ENCODE measurements at regions not wholly inside any gene's neighbourhood (a gene's known extent, or its start where the extent isn't known, plus 50 kb on each side); places are given as distances from the start of the nearest gene placed in this dataset.

DNA sequence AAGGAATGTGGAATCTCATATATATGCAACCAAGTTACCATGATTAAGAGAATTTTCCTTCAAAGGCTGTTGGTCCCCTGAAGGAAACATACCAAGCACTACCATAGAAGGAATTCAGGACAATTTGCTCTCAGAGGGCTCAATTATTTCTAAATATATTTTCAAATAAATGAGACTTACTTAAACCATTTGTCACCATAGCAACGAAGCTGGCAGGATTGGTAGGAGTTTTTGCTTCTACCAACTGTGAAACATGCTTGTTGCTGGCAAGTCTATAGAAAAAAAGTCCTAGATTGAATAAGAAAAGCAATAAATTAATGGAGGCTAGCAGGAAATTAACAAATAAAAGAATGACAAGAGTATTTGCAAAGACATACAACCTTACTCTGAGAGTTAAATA, 156.9 kb upstream of the NPSR1 start:
- H3K27ac ChIP-seq (ENCODE audit: low read depth, low read length), result no peak overlapping the region
- 0 out of 2 replicates have a peak, but pooled peaks cover 2% of the 10 kb centered on the region for H3K9me3 ChIP-seq (ENCODE audit: control insufficient read depth, insufficient read depth, low read depth, low read length)
- no peak overlapping the region for H3K9ac ChIP-seq (ENCODE audit: low read length)
- H3K4me1 ChIP-seq (ENCODE audit: control insufficient read depth, insufficient read depth, low read length), result peaks cover 8% of the 10 kb centered on the region
- no peak overlapping the region for H3K4me3 ChIP-seq (ENCODE audit: low read depth, low read length)
- no peaks in the 10 kb centered on the region for H3K27me3 ChIP-seq (ENCODE audit: control insufficient read depth, insufficient read depth, low read length)
- no peaks in the 10 kb centered on the region for H3K36me3 ChIP-seq (ENCODE audit: control insufficient read depth, insufficient read depth, low read length)

DNA sequence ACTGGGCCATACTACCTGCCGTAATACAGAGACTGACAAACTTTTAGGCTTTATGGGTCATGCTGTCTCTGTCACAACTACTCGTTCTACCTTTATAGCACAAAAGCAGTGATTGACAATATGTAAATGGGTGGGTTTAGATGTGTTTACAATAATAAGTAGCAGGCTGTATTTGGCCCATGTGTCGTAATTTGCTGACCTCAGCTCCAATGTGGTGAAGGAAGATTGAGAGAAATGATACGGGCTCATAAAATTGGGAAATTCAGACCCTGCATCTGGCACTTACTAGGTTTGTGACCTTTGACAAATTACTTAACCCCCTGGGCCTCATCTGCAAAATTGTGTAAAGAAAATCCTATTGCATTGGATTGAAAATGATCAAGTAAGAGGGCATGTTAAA, 150.8 kb upstream of the NPSR1 start:
- Histone ChIP-seq H3K36me3 (ENCODE audit: control insufficient read depth, insufficient read depth, low read length) (no peaks in the 10 kb centered on the region), H3K9ac (ENCODE audit: low read length) (no peak overlapping the region), H3K27me3 (ENCODE audit: control insufficient read depth, insufficient read depth, low read length) (no peaks in the 10 kb centered on the region), H3K9me3 (ENCODE audit: control insufficient read depth, insufficient read depth, low read depth, low read length) (peaks cover 6% of the 10 kb centered on the region), H3K4me1 (ENCODE audit: control insufficient read depth, insufficient read depth, low read length) (no peaks in the 10 kb centered on the region), H3K4me3 (ENCODE audit: low read depth, low read length) (no peak overlapping the region), H3K27ac (ENCODE audit: low read depth, low read length) (no peak overlapping the region)

DNA sequence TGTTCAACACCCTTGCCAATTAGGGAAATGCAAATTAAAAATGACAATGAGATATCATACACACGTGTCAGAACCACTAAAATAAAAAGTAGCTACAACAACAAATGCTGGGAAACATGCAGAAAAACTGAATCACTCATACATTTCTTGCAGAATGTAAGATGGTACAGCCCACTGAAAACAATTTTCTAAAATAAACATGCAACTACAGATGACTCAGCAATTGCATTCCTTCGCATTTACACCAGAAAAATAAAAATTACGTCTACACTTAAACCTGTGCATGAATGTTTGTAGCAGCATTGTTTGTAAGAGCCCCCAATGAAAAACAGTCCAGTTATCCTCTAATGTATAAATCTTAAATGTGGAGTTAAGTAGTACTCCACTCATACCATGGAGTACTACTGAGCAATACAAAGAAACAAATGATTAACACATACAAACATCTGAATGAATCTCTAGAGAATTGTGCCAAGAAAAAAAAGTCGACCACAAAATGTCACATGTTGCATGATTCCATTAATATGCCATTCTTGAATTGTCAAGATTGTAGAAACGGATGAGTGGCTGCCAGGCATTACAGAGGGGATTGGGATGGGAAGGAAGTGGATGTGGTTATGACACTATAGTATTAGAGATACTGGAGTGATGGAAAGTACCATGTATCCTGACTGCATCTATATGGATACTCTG, 134.6 kb upstream of the NPSR1 start:
- Histone ChIP-seq H3K27me3 (ENCODE audit: control insufficient read depth, insufficient read depth, low read length) (no peaks in the 10 kb centered on the region), H3K4me1 (ENCODE audit: control insufficient read depth, insufficient read depth, low read length) (no peaks in the 10 kb centered on the region)

DNA sequence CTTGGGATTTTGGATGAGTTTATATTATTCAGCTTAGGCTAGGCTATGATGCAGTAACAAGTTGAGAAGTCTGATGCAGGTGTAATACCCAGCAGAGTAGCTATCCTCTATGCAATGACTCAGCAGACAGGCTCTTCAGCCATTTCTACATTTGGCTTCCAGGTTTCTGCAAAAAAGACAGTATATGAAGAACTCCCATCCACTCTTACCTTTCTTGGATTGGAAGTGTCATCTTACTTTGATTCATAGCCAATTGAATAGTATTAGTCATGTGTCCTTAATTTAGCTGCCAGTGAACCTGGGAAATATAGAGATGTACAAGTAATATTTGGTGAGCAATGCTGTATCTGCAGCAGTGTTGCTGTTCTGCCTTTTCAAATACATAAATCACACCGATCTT, 127.8 kb upstream of the NPSR1 start:
- H3K9me3 ChIP-seq (ENCODE audit: control insufficient read depth, insufficient read depth, low read depth, low read length), result no peaks in the 10 kb centered on the region
- H3K4me1 ChIP-seq (ENCODE audit: control insufficient read depth, insufficient read depth, low read length), result no peaks in the 10 kb centered on the region
- no peaks in the 10 kb centered on the region for H3K36me3 ChIP-seq (ENCODE audit: control insufficient read depth, insufficient read depth, low read length)
- H3K27ac ChIP-seq (ENCODE audit: low read depth, low read length), result no peak overlapping the region
- no peak overlapping the region for H3K9ac ChIP-seq (ENCODE audit: low read length)
- H3K4me3 ChIP-seq (ENCODE audit: low read depth, low read length), result no peak overlapping the region
- H3K27me3 ChIP-seq (ENCODE audit: control insufficient read depth, insufficient read depth, low read length), result no peaks in the 10 kb centered on the region

More for the DNA sequence above, 134.6 kb upstream of the NPSR1 start:
- H3K9me3 ChIP-seq (ENCODE audit: control insufficient read depth, insufficient read depth, low read depth, low read length), result peaks cover 4% of the 10 kb centered on the region; the same call in 1 of the 2 replicates
- no peak overlapping the region for H3K4me3 ChIP-seq (ENCODE audit: low read depth, low read length)
- H3K36me3 ChIP-seq (ENCODE audit: control insufficient read depth, insufficient read depth, low read length), result no peaks in the 10 kb centered on the region
- H3K9ac ChIP-seq (ENCODE audit: low read length), result no peak overlapping the region
- H3K27ac ChIP-seq (ENCODE audit: low read depth, low read length), result no peak overlapping the region

DNA sequence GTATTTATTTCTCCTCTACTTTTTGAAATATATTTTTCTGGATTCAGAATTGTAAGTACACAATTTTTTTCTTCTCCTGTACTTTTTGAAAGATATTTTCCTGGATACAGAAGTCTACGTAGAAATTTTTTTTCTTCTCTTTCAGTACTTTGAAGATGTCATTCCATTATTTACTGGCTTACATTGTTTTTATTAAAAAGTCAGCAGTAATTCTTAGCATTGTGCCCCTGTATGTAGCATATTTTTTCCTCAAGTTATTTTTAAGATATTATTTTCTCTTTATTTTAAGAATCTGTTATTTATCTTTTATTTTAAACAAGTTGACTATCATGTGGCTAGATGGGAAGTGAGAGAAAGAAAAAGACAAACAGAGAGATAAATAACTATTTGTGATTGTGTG, 119.0 kb upstream of the NPSR1 start:
- peaks cover 4% of the 10 kb centered on the region; the same call in 1 of the 2 replicates for H3K9me3 ChIP-seq (ENCODE audit: control insufficient read depth, insufficient read depth, low read depth, low read length)
- H3K27me3 ChIP-seq (ENCODE audit: control insufficient read depth, insufficient read depth, low read length), result no peaks in the 10 kb centered on the region
- H3K9ac ChIP-seq (ENCODE audit: low read length), result no peak overlapping the region
- H3K27ac ChIP-seq (ENCODE audit: low read depth, low read length), result no peak overlapping the region
- H3K4me3 ChIP-seq (ENCODE audit: low read depth, low read length), result no peak overlapping the region
- H3K4me1 ChIP-seq (ENCODE audit: control insufficient read depth, insufficient read depth, low read length), result no peaks in the 10 kb centered on the region
- H3K36me3 ChIP-seq (ENCODE audit: control insufficient read depth, insufficient read depth, low read length), result no peaks in the 10 kb centered on the region

DNA sequence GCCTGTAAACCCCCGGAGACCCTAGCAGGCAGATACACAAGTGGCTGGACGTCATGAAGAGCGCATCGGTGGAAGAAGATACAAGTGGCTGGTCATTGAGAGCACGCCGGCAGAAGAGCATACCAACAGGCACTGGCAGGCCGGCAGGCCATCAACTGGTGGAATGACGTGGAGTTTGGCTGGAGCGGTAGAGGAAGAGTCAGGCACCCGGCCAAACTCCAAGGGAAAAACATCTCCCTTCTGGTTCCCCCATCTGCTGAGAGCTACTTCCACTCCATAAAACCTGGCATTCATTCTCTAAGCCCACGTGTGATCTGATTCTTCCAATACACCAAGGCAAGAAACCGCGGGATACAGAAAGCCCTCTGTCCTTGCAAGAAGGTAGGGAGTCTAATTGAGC, 113.4 kb upstream of the NPSR1 start:
- Histone ChIP-seq H3K9me3 (ENCODE audit: control insufficient read depth, insufficient read depth, low read depth, low read length) (peaks cover 3% of the 10 kb centered on the region; the same call in 1 of the 2 replicates), H3K9ac (ENCODE audit: low read length) (no peak overlapping the region), H3K27ac (ENCODE audit: low read depth, low read length) (no peak overlapping the region), H3K36me3 (ENCODE audit: control insufficient read depth, insufficient read depth, low read length) (no peaks in the 10 kb centered on the region), H3K4me1 (ENCODE audit: control insufficient read depth, insufficient read depth, low read length) (no peaks in the 10 kb centered on the region), H3K4me3 (ENCODE audit: low read depth, low read length) (no peak overlapping the region), H3K27me3 (ENCODE audit: control insufficient read depth, insufficient read depth, low read length) (no peaks in the 10 kb centered on the region)

DNA sequence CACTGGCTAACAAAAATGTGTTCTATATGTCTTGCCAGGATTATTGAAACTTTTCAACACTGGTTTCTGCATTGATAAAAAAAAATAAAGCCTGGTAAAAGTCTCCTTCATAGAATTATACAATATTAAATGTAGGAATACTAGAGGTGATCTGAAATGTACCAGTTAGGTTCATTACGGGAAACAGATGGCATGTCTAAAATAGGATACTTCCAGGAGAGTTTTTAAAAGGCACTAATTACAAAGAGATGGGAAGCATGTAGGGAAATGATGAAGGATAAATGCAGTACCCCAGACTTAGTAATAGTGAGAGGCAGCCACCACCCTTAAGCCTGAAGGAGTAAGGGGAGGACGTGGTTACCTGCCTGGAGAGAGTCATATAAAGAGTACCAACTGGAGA, 107.0 kb upstream of the NPSR1 start:
- Histone ChIP-seq H3K36me3 (ENCODE audit: control insufficient read depth, insufficient read depth, low read length) (no peaks in the 10 kb centered on the region), H3K4me3 (ENCODE audit: low read depth, low read length) (no peak overlapping the region), H3K9me3 (ENCODE audit: control insufficient read depth, insufficient read depth, low read depth, low read length) (peaks cover 4% of the 10 kb centered on the region; the same call in 1 of the 2 replicates), H3K27ac (ENCODE audit: low read depth, low read length) (no peak overlapping the region), H3K9ac (ENCODE audit: low read length) (no peak overlapping the region), H3K4me1 (ENCODE audit: control insufficient read depth, insufficient read depth, low read length) (no peaks in the 10 kb centered on the region), H3K27me3 (ENCODE audit: control insufficient read depth, insufficient read depth, low read length) (no peaks in the 10 kb centered on the region)

DNA sequence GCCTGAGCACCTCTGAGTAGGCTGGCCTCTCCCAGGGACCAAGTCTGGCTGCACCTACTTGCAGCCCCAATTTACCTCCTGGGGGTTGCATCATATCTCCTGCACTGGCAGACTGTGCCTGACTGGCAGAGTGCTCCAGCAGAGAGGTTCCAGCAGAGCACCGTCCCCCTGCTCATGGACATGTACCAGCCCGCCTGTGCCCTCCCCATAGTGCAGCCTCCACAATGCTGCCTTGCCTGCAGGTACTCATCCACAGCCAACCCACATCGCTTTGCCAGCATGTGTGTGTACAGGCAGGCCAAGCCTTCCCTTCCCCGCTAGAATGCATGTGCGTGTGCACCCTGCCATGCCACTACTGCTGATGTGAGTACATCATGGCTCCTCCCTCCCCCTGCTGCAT, 105.5 kb upstream of the NPSR1 start:
- Histone ChIP-seq H3K9me3 (ENCODE audit: control insufficient read depth, insufficient read depth, low read depth, low read length) (peaks cover 4% of the 10 kb centered on the region; the same call in 1 of the 2 replicates), H3K27me3 (ENCODE audit: control insufficient read depth, insufficient read depth, low read length) (no peaks in the 10 kb centered on the region), H3K4me1 (ENCODE audit: control insufficient read depth, insufficient read depth, low read length) (no peaks in the 10 kb centered on the region), H3K36me3 (ENCODE audit: control insufficient read depth, insufficient read depth, low read length) (no peaks in the 10 kb centered on the region), H3K9ac (ENCODE audit: low read length) (no peak overlapping the region), H3K27ac (ENCODE audit: low read depth, low read length) (no peak overlapping the region), H3K4me3 (ENCODE audit: low read depth, low read length) (no peak overlapping the region)

DNA sequence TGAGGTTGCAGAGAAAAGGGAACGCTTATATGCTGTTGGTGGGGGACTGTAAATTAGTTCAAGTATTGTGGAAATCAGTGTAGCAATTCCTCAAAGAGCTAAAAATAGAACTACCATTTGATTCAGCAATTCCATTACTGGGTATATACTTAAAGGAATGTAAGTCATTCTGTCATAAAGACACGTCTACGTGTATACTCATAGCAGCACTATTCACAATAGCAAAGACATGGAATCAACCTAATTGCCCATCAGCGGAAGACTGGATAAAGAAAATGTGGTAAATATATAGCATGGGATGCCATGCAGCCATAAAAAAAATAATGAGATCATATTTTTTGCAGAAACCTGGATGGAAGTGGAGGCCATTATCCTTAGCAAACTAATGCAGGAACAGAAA, 100.0 kb upstream of the NPSR1 start:
- Histone ChIP-seq H3K4me1 (ENCODE audit: control insufficient read depth, insufficient read depth, low read length) (no peaks in the 10 kb centered on the region), H3K9me3 (ENCODE audit: control insufficient read depth, insufficient read depth, low read depth, low read length) (peaks cover 4% of the 10 kb centered on the region; the same call in 1 of the 2 replicates), H3K36me3 (ENCODE audit: control insufficient read depth, insufficient read depth, low read length) (no peaks in the 10 kb centered on the region), H3K9ac (ENCODE audit: low read length) (no peak overlapping the region), H3K27ac (ENCODE audit: low read depth, low read length) (no peak overlapping the region), H3K4me3 (ENCODE audit: low read depth, low read length) (no peak overlapping the region), H3K27me3 (ENCODE audit: control insufficient read depth, insufficient read depth, low read length) (no peaks in the 10 kb centered on the region)

DNA sequence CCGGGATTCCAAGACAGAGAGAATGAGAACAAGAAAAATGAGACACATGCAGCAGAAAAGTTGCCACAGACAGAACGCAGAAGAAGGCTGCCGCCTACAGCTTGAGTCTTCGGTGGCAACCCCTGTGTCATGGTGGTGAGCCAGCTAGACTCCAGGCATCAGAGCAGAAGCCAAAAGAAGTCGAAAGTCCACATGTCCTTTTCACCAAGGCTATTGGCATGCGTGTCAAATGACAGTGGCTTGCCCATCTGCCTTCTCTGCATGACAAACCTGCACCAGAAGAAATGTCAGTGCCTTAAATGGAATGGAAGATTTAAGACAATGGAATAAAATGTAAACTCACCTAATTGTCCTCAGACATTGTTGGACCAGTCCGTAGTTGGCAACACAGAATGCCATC, 93.9 kb upstream of the NPSR1 start:
- no peaks in the 10 kb centered on the region for H3K27me3 ChIP-seq (ENCODE audit: control insufficient read depth, insufficient read depth, low read length)
- H3K4me1 ChIP-seq (ENCODE audit: control insufficient read depth, insufficient read depth, low read length), result no peaks in the 10 kb centered on the region
- H3K27ac ChIP-seq (ENCODE audit: low read depth, low read length), result no peak overlapping the region
- H3K9ac ChIP-seq (ENCODE audit: low read length), result no peak overlapping the region
- H3K9me3 ChIP-seq (ENCODE audit: control insufficient read depth, insufficient read depth, low read depth, low read length), result no peaks in the 10 kb centered on the region
- no peak overlapping the region for H3K4me3 ChIP-seq (ENCODE audit: low read depth, low read length)
- no peaks in the 10 kb centered on the region for H3K36me3 ChIP-seq (ENCODE audit: control insufficient read depth, insufficient read depth, low read length)

DNA sequence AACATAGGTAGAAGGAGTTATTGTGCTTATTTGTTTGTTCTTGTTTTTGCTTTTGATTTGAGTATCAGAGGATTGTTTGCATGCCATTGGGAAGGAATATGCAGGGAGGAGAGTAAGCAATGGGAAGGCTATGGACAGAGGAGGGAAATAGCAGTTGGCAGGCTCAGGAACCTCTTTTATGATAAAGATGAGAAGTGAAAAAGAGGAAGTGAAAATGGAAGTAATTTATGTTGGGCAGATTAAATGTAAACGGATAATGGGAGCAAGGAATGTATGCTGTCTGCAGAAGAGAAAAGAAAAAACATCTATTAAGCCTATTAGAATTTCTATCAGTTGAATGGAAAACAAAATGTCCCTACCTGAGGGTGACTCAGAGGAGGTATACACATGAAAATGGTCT, 90.1 kb upstream of the NPSR1 start:
- no peak overlapping the region for H3K27ac ChIP-seq (ENCODE audit: low read depth, low read length)
- no peak overlapping the region for H3K9ac ChIP-seq (ENCODE audit: low read length)
- H3K4me3 ChIP-seq (ENCODE audit: low read depth, low read length), result no peak overlapping the region
- no peaks in the 10 kb centered on the region for H3K4me1 ChIP-seq (ENCODE audit: control insufficient read depth, insufficient read depth, low read length)
- no peaks in the 10 kb centered on the region for H3K36me3 ChIP-seq (ENCODE audit: control insufficient read depth, insufficient read depth, low read length)
- no peaks in the 10 kb centered on the region for H3K9me3 ChIP-seq (ENCODE audit: control insufficient read depth, insufficient read depth, low read depth, low read length)
- H3K27me3 ChIP-seq (ENCODE audit: control insufficient read depth, insufficient read depth, low read length), result no peaks in the 10 kb centered on the region

All from HUES6 (cell line).